IMR-90 (cell line): ENCODE measurements at regions not wholly inside any gene's neighbourhood (a gene's known extent, or its start where the extent isn't known, plus 50 kb on each side); places are given as distances from the start of the nearest gene placed in this dataset.

Experiments
- ATAC-seq: fragments of 200-7000 bp; cut with Tn5 transposase; 2 replicates; pipeline ENCODE4 v1.9.1; 2020; ENCODE audit warnings: low read depth, mild to moderate bottlenecking, moderate library complexity
- BruUV-seq: library from RNA; stranded (reverse); fragments of 400-500 nt; replicated peaks from 2 replicates; lab custom pipeline; 2021; lab: Mats Ljungman, UMichigan
- CTCF ChIA-PET: fragments of 300-600 bp; formaldehyde crosslinking; extraction: SDS; loops from one replicate; lab custom pipeline; 2021; ENCODE audit warnings: antibody characterized with exemption; lab: Yijun Ruan, JAX
- POLR2A ChIA-PET: fragments of 300-600 bp; sonication (Branson Sonifier 250); formaldehyde crosslinking; loops from one replicate; lab custom pipeline; 2022; ENCODE audit warnings: antibody characterized with exemption; ENCODE audit not compliant: unreplicated experiment; lab: Charles Lee
- DNase-seq: peaks from one replicate; pipeline ENCODE4 v3.0.0; 2013
- H2AFZ ChIP-seq: replicated peaks from 2 replicates; pipeline ENCODE3; 2013; ENCODE audit warnings: low read length, mild to moderate bottlenecking; ENCODE audit not compliant: poor library complexity
- H2AK5ac ChIP-seq: 2 replicates; pipeline ENCODE4 v1.6.1; 2013; ENCODE audit warnings: low read depth, low read length, inconsistent platforms
- H2AK9ac ChIP-seq: replicated peaks from 2 replicates; pipeline ENCODE3; 2013; ENCODE audit warnings: mild to moderate bottlenecking, low read depth, low read length, moderate library complexity; ENCODE audit not compliant: poor library complexity
- H2BK120ac ChIP-seq: 2 replicates; pipeline ENCODE4 v1.6.1; 2013; ENCODE audit warnings: low read depth, low read length, inconsistent platforms
- H2BK15ac ChIP-seq: 3 replicates; pipeline ENCODE4 v1.6.1; 2013; ENCODE audit warnings: low read depth, low read length, inconsistent platforms
- H2BK20ac ChIP-seq: 2 replicates; pipeline ENCODE4 v1.6.1; 2013; ENCODE audit warnings: low read depth, mild to moderate bottlenecking, inconsistent platforms, low read length, moderate library complexity
- H2BK5ac ChIP-seq: 2 replicates; pipeline ENCODE4 v1.6.1; 2013; ENCODE audit warnings: mild to moderate bottlenecking, low read depth, low read length, inconsistent platforms; ENCODE audit not compliant: poor library complexity, severe bottlenecking
- H3K14ac ChIP-seq: replicated peaks from 2 replicates; pipeline ENCODE4 v1.6.1; 2013; ENCODE audit warnings: low read depth, low read length, inconsistent platforms
- H3K18ac ChIP-seq: 2 replicates; pipeline ENCODE4 v1.6.1; 2013; ENCODE audit warnings: low read depth, low read length, control low read depth
- H3K23ac ChIP-seq: 2 replicates; pipeline ENCODE4 v1.6.1; 2013; ENCODE audit warnings: low read depth, low read length, inconsistent platforms
- H3K27ac ChIP-seq: 2 replicates; pipeline ENCODE4 v1.5.1; 2013; ENCODE audit warnings: mild to moderate bottlenecking, control low read depth, low read length; ENCODE audit not compliant: insufficient read depth
- H3K27me3 ChIP-seq: 2 replicates; pipeline ENCODE4 v1.6.1; 2013; ENCODE audit warnings: low read length; ENCODE audit not compliant: control insufficient read depth, insufficient read depth
- H3K36me3 ChIP-seq: 2 replicates; pipeline ENCODE4 v1.6.1; 2013; ENCODE audit warnings: low read length, mixed read lengths; ENCODE audit not compliant: control insufficient read depth, insufficient read depth
- H3K4ac ChIP-seq: 2 replicates; pipeline ENCODE4 v1.6.1; 2013; ENCODE audit warnings: low read depth, low read length, inconsistent platforms
- H3K4me1 ChIP-seq: 2 replicates; pipeline ENCODE4 v1.6.1; 2013; ENCODE audit warnings: low read length, mixed read lengths; ENCODE audit not compliant: control insufficient read depth, insufficient read depth
- H3K4me2 ChIP-seq: 2 replicates; pipeline ENCODE4 v1.6.1; 2013; ENCODE audit warnings: low read depth, mild to moderate bottlenecking, control low read depth, low read length, moderate library complexity
- H3K4me3 ChIP-seq: 2 replicates; pipeline ENCODE4 v1.5.1; 2013; ENCODE audit warnings: low read depth, mild to moderate bottlenecking, control low read depth, low read length, moderate library complexity; ENCODE audit not compliant: insufficient read depth
- H3K56ac ChIP-seq: 2 replicates; pipeline ENCODE4 v1.6.1; 2013; ENCODE audit warnings: low read length, inconsistent platforms; ENCODE audit not compliant: insufficient read depth; ENCODE audit errors: extremely low read depth
- H3K79me1 ChIP-seq, 2 experiments: 2 replicates each; pipeline ENCODE4 v1.6.1; 2013; ENCODE audit warnings: low read length in 2 of 2, inconsistent platforms in 1 of 2, low read depth in 1 of 2
- H3K9ac ChIP-seq: 2 replicates; pipeline ENCODE4 v1.6.1; 2013; ENCODE audit warnings: low read depth, low read length, control low read depth
- H3K9me1 ChIP-seq: 2 replicates; pipeline ENCODE4 v1.6.1; 2013; ENCODE audit warnings: low read length, inconsistent platforms; ENCODE audit not compliant: insufficient read depth
- H3K9me3 ChIP-seq: 2 replicates; pipeline ENCODE4 v1.6.1; 2013; ENCODE audit warnings: low read length; ENCODE audit not compliant: control insufficient read depth, insufficient read depth
- H4K20me1 ChIP-seq: 2 replicates; pipeline ENCODE4 v1.6.1; 2013; ENCODE audit warnings: low read length, inconsistent platforms; ENCODE audit not compliant: insufficient read depth
- H4K5ac ChIP-seq: 2 replicates; pipeline ENCODE4 v1.6.1; 2013; ENCODE audit warnings: mild to moderate bottlenecking, low read depth, low read length, control low read depth
- H4K8ac ChIP-seq, 2 experiments: 2 replicates each; pipeline ENCODE4 v1.6.1; 2013; ENCODE audit warnings: low read depth in 2 of 2, low read length in 2 of 2, control low read depth in 1 of 2, inconsistent platforms in 1 of 2
- H4K91ac ChIP-seq: 2 replicates; pipeline ENCODE4 v1.6.1; 2013; ENCODE audit warnings: low read depth, low read length, inconsistent platforms; ENCODE audit not compliant: insufficient read depth
- CEBPB ChIP-seq: IDR thresholded peaks from 2 replicates; pipeline ENCODE4 v1.6.1; 2012; ENCODE audit warnings: low read depth, low read length, improper control_type of control experiment
- CHD1 ChIP-seq: IDR thresholded peaks from 2 replicates; pipeline ENCODE4 v1.6.1; 2012; ENCODE audit warnings: low read depth, low read length, improper control_type of control experiment
- FOS ChIP-seq: fragments of 150-350 bp; IDR thresholded peaks from 2 replicates; pipeline ENCODE4 v1.6.1; 2016; ENCODE audit warnings: low read depth, low read length
- MAZ ChIP-seq: IDR thresholded peaks from 2 replicates; pipeline ENCODE4 v1.6.1; 2012; ENCODE audit warnings: low read depth, mild to moderate bottlenecking, low read length, improper control_type of control experiment, moderate library complexity, borderline replicate concordance
- RFX5 ChIP-seq: IDR thresholded peaks from 2 replicates; pipeline ENCODE4 v1.8.0; 2012; ENCODE audit warnings: low read depth, mild to moderate bottlenecking, low read length, moderate library complexity
- WGBS, 2 experiments: methylation state at CpG; one replicate each; pipeline versions ENCODE4 v1.1.5 to v1.1.7; 2013; ENCODE audit warnings: missing lambda C conversion rate in 2 of 2; ENCODE audit not compliant: insufficient read length in 1 of 2; ENCODE audit errors: extremely low coverage in 2 of 2; 5-methylcytosine and 5-hydroxymethylcytosine counted together
- dilution Hi-C: fragments of 300-500 bp; cut with HindIII; formaldehyde crosslinking; loops from one replicate; pipeline ENCODE4 v1.14.3; 2018; ENCODE audit warnings: low sequenced_read_pairs; ENCODE audit not compliant: unreplicated experiment
- in situ Hi-C: fragments of 300-500 bp; cut with MboI; formaldehyde crosslinking; loops from 3 replicates; pipeline ENCODE4 v1.14.3; 2019; ENCODE audit warnings: low sequenced_read_pairs, inconsistent platforms, mixed read lengths
- intact Hi-C: fragments of 100-400 bp; cut with micrococcal nuclease; formaldehyde crosslinking; loops from 2 replicates; pipeline ENCODE4 v1.10.0; 2022

GRCh38 chrX:20487227-20487626 is 220.5 kb upstream of the RPS6KA3 start:
- in situ Hi-C loops (no loop called here), intact Hi-C loops (no loop called here), dilution Hi-C loops (no loop called here)
- H3K4me3 ChIP-seq, result no peak overlapping the region
- CTCF ChIA-PET, result no interaction called here
- no peaks in the 10 kb centered on the region for H3K36me3 ChIP-seq
- H3K9ac ChIP-seq, result no peak overlapping the region
- H4K91ac ChIP-seq, result 0 out of 2 replicates have a peak overlapping the region, but pooled peaks have one; percentile 2
- no peak overlapping the region for H2AK9ac ChIP-seq
- no peak overlapping the region for H2BK20ac ChIP-seq
- no peak overlapping the region; a peak in 1 of 4 replicates for H4K8ac ChIP-seq
- no TSS peak for BruUV-seq
- H3K27ac ChIP-seq, result no peak overlapping the region
- no peaks in the 10 kb centered on the region for H3K27me3 ChIP-seq
- peaks cover 2% of the 10 kb centered on the region; the same call in 1 of the 2 replicates for H3K4me1 ChIP-seq
- no peak overlapping the region for H2AFZ ChIP-seq
- H3K9me3 ChIP-seq, result 0 out of 2 replicates have a peak, but pooled peaks cover 2% of the 10 kb centered on the region
- peak overlapping the region; percentile 43; the same call in 1 of the 2 replicates for H2BK120ac ChIP-seq
- no peak overlapping the region for H3K14ac ChIP-seq
- no peak overlapping the region for H3K4me2 ChIP-seq
- no peak overlapping the region for H2BK15ac ChIP-seq
- no peak overlapping the region for H3K18ac ChIP-seq
- H2BK5ac ChIP-seq, result no peak overlapping the region
- H3K9me1 ChIP-seq, result 0 out of 2 replicates have a peak, but pooled peaks cover 2% of the 10 kb centered on the region
- TF ChIP-seq CEBPB, result no peak
- TF ChIP-seq MAZ, result no peak
- TF ChIP-seq FOS, result peak; percentile 67
- no peak for TF ChIP-seq CHD1
- TF ChIP-seq RFX5, result no peak
- ATAC-seq (peak; percentile 56), DNase-seq (peak; percentile 24)
- no peak overlapping the region for H4K5ac ChIP-seq
- POLR2A ChIA-PET, result no interaction called here
- no peaks in the 10 kb centered on the region for H4K20me1 ChIP-seq
- no peaks in the 10 kb centered on the region for H3K79me1 ChIP-seq
- no peak overlapping the region for H3K23ac ChIP-seq
- H2AK5ac ChIP-seq, result no peak overlapping the region
- no peak overlapping the region for H3K56ac ChIP-seq
- H3K4ac ChIP-seq, result no peak overlapping the region
- WGBS, 2 experiments, result no CpG with 5 or more reads among the region's 1 CpG
